GM21825 (cell line): ENCODE measurements at regions not wholly inside any gene's neighbourhood (a gene's known extent, or its start where the extent isn't known, plus 50 kb on each side); places are given as distances from the start of the nearest gene placed in this dataset.

ENCODE experiments used
- ATAC-seq: cut with Tn5 transposase; IDR thresholded peaks from one replicate; pipeline ENCODE4 v1.9.1; 2021; ENCODE audit warnings: mild to moderate bottlenecking, moderate library complexity; ENCODE audit not compliant: unreplicated experiment

DNA sequence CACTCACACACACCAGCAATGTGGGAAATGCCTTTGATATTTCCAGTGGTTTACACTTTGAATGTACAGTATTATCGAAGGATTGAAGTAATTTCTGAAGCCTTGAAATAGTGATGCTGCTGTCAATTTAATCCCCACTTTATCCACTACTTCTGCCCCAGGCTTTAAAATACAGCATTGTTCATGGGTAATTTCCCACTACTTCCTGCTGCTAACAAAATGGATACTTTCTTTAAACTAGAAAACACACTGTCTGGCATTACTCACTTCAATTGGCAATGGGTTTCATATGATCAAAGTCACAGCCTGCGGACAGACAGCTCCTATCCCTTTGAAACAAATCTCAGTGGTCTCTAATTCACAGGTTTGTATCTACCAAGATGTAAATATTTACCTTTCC is 292.2 kb downstream of the CDH11 start:
- ATAC-seq = no peak

DNA sequence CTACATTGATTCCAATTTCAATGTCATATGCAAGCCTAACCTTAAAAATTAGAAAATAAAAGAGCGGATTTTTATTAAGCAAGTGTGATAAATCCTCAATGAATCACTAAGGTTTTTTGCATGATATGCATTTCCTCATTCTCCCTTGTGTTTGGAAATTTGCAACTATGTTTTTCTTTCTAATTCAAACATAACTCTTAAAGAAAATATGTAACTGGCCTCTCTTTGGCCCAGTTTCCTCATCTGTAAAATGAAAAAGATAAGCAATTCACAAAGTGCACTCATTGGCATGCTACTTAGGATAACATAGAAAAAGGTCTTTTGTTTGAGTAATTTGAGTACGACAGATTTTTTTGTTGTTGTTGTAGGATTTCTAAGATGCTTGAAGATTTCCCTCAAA is 295.5 kb downstream of the CDH11 start:
- no peak for ATAC-seq

DNA sequence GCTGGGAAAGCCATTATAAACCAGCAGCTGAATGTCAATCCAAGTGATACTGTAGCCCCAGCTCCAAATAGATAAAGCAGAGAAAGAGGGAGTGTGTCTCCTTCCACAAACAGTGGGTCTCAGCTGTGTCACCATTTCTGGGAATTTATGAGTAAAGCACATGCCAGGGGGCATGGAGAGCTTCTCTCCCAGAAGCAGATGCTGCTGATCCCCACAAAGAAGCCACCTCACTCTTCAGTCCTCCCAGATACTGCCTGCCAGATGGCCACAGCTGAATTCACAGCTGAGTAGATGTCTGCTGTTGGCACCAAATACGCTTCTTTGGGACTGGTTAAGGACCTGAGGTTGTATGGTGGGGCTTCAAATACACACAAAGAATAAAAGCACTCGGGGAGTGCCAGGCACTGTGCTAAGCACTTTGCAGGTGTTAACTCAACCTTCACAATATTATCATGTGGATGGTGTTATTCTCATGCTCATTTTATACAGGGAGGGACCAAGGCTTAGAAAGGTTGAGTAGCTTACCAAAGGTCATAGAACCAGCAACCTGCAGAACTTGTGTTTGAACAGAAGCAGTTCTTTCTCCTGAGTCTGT is 298.3 kb downstream of the CDH11 start:
- ATAC-seq = no peak

GRCh38 chr16:64809876-64810629 is 311.8 kb downstream of the CDH11 start:
- no peak for ATAC-seq

DNA sequence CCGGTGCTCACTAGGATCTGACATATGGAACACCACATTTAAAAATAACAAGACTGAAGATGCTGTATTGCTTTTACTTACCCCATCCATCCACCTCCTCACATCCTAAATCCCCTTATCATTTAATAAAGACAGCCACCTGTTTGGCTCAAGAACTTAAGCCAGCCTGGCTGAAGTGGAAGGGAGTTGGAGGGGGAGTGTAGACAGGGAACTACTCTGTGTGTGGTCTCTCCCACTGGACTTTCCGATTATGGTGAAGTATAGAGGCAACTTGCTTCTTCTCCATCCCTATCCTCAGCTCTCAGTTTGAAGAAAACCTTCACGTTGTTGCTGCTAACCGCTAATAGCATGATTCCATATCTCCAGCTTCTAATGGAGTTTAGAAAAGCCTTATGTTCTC is 313.4 kb downstream of the CDH11 start:
- ATAC-seq = no peak

GRCh38 chr16:64791756-64792155 is 330.1 kb downstream of the CDH11 start:
- ATAC-seq = no peak

DNA sequence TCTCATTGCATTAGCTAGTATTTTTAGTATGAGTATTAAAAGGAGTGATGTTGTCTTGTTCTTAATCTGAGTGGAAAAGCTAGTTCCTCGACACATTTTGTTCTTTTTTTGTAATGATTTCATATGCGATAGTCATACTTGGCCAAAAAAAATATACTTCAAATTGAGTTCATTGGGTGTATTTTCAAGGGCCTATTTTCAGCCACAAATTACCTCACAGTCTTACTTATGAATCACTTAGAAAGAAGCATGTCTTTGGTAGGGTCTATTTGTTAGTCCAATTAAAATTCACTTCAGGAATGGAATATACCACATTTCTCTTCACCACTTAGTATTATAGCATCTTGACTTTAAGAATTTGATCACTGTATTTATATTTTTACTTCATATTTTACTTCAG is 337.2 kb downstream of the CDH11 start:
- ATAC-seq = no peak

GRCh38 chr16:64782484-64782883 is 339.4 kb downstream of the CDH11 start:
- no peak for ATAC-seq

DNA sequence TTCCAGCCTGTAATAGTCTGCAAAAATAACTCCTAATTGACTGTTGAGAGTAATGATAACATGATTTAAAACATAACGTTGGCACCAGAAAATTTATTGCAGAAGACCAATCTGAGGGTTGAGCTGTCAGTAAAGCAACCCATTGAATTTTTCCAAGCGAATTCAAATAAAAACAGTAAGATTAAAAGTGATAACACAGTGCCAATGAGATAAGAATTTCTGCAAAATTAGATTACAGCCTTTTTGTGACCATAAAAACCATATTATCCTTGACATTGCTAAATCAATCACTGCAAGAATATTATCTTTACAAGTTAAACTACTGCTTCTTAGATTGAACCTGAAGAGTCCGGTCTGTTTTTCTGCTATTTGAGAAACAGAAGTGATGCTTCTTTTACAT is 341.4 kb downstream of the CDH11 start:
- ATAC-seq = no peak

GRCh38 chr16:64778777-64779176 is 343.1 kb downstream of the CDH11 start:
- no peak for ATAC-seq

DNA sequence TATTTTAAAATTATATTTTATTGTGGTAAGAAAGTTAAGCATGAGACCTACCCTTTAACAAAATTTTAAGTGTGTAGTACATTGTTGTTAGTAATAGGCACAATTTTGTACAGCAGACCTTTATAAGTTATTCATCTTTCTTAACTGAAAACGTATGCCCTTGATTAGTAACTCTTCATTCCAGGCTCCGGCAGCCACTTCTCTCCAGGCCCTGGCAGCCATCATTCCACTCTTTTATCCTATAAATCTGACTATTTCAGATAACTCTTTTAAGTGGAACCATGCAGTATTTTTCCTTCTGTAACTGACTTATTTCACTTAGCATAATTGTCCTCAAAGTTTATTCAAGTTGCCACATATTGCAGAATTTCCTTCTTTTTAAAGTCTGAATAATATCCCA is 348.2 kb downstream of the CDH11 start:
- no peak for ATAC-seq

- no peak for ATAC-seq
Observed at GRCh38 chr16:64773184-64773583, 348.7 kb downstream of the CDH11 start.

GRCh38 chr16:64771273-64771672 is 350.6 kb downstream of the CDH11 start:
- ATAC-seq = no peak

DNA sequence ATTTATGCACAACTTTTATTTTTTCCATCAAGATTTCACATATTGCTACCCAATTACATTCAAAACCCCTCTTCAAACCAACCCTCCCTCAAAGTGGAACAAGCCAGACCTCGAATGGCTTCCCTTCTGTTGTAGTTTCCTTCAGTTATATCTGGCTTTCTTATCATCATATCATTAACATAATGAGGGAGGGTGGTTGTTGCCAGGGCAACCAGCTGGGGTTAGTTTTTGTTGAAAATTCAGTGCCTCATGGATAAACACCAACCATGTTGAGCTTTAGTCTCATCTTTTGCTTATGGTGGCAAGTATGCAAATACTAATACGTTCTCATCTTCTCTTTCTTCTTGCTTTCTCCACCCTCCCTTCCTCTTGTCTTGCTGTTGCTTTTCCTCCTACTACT is 359.7 kb downstream of the CDH11 start:
- no peak for ATAC-seq

- ATAC-seq = no peak
Observed at GRCh38 chr16:64754279-64754678, 367.6 kb downstream of the CDH11 start.

DNA sequence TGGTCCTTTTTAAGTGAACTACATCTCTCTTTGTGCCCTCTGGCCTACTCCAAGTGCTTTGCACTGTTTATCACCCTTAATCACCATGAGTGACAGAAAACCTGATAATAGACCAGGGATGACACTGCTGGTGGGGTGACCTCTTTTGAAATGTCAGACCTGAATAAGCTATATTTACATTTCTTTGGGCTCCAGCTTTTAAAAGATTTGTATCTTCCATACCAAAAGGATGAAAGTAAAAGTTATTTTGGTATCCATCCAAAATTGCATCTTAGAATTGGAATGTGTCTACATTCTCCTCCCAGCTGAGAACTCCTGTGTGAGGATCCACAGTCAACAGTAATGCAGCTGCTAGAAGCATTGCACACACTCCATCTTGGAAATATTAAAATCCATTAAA is 370.0 kb downstream of the CDH11 start:
- no peak for ATAC-seq

DNA sequence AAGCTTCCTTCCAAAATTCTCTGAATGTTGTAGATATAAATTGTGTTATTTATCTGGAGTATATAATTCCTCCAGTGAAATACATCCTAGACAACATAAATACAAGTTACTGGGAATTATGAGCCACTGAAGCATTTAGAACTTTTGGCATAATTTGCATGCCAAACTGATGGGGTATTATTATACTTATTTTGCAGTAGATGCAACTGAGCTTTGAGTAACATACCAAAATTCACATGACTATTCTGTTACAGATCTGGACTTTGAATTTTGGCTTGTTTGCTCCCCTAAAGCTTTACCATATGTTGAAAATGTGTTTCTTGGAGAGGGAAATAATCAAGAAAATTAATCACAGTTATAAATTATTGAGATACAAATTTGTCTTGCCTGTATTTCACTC is 372.5 kb downstream of the CDH11 start:
- ATAC-seq = no peak

- no peak for ATAC-seq
Observed at GRCh38 chr16:64745258-64745930, 376.5 kb downstream of the CDH11 start.

DNA sequence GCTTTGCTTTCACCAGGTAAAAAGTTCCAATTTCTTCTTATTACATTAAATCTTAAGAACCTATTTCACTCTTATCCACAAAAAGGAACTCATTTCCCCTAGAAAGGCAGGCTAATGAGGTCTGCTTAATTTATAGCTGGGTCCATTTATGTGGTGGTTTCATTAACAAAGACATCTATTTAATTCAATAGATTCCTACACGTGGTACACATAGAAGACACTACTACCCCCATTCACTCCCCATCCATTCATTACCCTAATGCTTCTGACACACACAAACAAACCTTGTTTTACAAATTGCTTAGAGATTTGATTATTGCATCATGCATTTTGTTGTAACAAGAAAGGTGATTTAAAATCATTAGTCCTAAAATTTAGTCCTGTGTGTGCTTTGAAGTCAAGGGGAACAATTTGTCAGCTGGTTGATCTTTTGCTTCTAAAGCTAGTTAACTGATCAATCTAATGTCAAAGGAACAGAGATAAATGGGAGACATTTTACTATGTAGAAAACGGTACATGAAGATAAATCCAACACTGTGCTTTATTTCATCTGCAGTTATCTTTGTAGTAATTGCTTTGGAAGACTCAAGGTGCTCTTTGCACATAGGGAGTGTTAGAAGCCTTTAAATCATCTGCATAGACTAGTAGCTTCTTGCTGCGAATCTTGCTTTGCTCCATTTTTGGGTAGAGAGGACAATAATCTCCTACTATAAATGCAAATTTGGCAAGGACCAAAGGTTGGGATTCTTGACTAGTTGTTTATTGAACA is 379.2 kb downstream of the CDH11 start:
- ATAC-seq = no peak

- ATAC-seq = no peak
Observed at GRCh38 chr16:64740261-64740660, 381.6 kb downstream of the CDH11 start.

- no peak for ATAC-seq
Observed at GRCh38 chr16:64738321-64738960, 383.4 kb downstream of the CDH11 start.
